ENCODE measurements at regions not wholly inside any gene's neighbourhood (a gene's known extent, or its start where the extent isn't known, plus 50 kb on each side); places are given as distances from the start of the nearest gene placed in this dataset.
A peak's percentile ranks its signal among the peaks of the same experiment; 100 is the strongest.
"Not testable (repeated sequence)": the region's sequence is repeated elsewhere in the genome, so short reads cannot be mapped to it uniquely, and the experiment has no call there.

DNA sequence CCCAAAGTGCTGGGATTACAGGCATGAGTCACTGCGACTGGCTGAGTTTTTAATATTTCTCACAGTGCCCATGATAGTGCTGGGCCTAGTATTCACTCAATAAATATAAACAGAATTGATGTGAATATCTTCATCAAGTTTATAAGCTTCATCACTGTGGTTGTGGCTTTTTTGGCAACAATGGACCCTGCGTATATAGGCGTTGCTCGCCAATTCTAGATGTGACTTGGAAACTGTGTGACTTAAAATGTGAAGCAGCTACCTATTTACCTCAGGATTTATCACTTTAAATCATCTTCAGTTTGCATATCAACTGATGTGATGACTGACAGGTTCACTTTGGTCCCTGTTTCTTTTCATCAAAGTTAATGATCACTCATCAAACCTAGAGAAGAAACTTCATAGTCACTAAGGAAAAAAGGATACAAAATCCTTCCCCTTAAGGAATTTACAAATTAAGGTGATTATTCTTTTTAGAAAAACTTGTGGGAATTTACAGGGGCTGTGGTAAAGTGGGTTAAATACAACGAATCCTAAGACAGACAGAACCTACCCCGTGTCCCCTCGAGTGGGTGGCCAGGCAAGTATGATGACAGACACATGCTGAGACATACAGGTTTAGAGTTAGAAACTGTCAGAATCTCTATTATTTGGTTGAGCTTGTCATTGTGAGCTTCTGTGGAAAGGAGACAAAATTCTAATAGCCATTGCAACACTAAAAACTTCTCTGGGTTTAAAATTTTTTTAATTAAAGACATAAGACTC, 101.3 kb downstream of the AKAP11 start:
- DNase-seq, result no peak

DNA sequence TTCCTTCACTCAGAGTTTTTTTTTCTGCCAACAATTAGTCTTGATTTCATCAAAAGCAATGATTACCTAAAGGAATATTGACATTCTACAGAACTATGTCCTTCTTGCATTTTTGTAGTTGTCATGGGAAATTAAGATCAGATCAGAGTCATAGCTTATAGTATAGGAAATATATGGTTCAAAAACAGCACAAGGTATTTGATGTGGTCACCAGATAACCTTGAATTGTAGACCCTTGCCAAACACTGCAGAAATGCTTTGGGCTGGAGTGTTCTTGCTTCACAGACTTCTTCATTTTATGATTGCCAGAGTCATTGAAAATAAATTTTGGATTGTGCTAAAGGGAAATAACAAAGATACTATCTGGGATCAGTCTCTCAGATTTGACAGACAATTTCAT, 103.7 kb downstream of the AKAP11 start:
- DNase-seq, result no peak

DNA sequence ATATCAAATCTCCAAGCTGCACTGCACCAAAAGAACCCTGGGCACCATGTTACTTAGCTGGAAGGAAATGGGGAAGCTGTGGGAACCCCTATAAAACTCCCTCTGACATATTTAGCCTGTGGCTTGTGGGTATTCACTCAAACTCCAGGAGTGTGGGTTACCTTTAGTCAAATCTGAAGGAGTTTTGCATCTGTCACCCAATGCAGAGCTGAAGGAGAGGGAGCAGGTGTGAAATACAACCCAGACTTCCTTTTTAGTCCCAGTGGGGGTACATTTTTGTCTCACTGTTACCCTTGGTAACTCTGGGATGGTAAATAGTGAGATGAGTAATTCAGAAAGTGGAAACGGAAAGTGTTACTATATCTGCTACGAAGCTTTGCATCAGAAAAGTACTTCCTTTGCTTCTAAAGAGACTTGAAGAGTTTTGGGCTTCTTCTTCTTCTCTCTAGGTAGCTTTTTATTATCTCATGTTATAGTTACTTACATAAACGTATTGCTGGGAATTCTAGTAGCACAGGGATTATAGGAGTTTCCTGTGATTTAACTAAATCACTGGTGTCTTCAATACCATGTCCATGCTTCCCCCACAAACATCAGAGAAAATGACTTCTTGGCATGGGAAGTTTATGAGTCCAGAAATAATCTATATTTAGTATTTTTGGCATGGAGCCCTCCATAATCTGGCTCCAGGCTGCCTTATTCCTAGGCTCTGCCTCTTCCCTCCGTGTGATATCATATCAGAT, 105.9 kb downstream of the AKAP11 start:
- no peak for DNase-seq

DNA sequence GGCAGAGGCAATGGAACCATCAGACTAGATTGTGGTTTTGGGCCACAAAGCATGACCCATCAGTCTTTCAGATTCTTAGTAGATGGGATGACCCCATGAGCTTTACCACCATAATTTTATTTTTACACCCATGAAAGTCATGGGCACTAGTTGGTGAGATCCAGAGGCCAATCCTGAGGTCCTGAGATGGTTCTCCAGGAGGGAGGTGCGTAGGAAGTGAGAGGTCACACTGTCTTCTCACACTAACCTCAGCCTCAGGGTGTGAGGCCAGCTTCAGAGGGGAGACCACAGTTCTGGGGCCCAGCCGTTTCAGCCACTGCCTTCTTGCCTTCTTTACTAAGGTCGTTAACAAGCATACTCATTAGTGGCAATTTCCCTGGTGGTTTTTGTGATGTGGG, 106.4 kb downstream of the AKAP11 start:
- DNase-seq, result no peak

DNA sequence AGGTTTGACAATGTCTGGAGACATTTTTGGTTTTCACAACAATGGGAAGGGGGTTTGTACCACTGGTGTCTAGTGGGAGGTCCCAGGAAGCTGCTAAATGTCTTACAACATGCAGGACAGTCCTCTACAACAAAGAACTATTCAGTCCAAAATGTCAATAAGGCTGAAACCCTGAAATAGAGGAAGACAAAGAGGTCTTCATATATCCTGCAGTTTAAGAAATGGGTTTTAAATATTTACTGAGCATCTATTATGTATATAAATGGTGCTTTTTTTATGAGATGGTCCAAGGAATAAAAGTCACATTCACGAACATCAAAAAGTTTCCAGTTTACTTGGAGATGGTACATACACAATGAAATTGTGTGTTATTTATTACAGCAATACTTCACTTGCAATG, 107.3 kb downstream of the AKAP11 start:
- no peak for DNase-seq

DNA sequence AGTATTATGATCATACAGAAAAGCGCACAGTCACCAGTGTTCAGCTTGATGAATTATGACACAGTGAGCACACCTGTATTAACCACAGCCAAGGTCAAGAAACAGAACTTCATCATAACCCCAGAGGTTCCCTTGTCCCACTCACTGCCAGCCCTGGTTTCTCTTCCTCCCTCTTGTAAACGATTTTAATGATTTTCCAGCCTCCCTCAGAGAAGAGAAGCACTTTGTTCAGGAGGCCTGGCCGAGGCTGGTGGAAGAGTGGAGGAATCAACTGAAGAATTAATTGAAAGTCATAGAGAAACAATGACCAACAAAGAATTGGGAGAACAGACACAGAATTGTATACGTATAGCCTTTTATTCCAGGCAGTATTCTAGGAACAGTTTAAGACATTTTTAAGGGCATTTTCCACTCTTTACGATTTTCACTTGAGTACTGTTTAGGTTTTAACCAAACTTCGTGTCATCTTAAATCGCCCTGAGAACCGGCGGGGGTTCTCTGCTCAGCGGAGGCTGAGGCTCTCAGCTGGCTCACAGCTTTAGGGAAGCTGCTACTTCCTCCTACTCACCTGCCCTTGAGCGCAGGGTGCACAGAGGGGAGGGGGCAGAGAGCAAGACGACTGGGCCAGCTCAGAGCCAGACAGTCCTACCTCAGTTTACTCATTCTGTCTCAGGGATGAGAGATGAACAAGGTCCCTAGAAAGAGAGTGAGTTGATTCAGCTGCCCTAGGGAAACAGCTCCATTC, 108.6 kb downstream of the AKAP11 start:
- no peak for DNase-seq

DNA sequence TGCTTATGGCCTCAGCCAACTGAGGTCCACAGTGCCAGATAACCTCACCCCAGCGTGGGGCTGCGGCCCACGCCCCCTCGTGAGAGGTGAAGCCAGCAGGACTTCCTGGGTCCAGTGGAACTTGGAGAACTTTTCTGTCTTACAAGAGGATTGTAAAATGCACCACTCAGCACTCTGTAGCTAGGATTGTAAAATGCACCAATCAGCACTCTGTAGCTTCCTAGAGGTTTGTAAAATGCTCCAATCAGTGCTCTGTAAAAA, 109.1 kb downstream of the AKAP11 start:
- no peak for DNase-seq

DNA sequence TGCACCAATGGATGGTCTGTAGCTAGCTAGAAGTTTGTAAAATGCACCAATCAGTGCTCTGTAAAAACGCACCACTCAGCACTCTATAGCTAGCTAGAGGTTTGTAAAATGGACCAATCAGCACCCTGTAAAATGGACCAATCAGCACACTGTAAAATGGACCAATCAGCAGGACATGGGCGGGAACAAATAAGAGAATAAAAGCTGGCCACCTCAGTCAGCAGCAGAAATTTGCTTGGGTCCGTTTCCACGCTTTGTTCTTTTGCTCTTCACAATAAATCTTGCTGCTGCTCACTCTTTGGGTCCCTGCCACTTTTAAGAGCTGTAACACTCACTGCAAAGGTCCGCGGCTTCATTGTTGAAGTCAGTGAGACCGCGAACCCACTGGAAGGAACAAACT, 109.5 kb downstream of the AKAP11 start:
- not testable (repeated sequence) for DNase-seq

DNA sequence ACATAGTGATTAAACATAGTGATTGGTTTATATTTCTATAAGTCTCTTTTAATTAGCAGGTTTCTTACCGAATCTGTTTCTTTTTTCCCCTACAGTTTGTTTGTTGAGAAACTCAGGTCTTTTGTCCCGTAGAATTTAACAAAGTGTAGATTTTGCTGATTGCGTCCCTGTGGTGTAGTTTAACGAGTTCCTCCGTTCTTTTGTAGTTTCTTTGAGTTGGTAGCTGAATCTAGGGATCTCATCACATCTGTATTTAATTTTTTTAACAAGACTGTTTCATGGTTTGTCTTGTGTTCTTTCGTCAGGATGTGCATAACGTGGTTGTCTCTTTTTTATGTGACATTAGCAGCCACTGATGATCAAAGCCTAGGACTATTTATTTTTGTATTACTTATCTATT, 111.1 kb downstream of the AKAP11 start:
- no peak for DNase-seq

DNA sequence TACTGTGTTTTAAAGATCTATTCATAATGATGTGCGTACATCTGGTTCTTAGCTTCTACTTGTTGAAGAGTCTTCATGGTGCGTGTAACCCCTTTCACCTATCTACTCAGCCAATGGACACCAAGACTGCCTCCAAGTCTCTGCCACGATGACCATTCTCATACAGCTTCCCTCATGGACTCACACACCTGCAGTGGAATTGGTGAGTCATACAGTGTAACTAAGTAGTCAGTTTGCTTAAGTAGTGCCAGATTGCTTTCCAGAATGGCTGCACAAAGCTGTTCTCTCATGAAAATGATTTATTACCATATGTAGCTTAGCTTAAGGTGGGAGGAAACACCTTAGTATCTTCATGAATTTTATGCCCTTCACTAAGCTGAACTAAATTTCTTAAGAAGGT, 112.3 kb downstream of the AKAP11 start:
- DNase-seq, result no peak

DNA sequence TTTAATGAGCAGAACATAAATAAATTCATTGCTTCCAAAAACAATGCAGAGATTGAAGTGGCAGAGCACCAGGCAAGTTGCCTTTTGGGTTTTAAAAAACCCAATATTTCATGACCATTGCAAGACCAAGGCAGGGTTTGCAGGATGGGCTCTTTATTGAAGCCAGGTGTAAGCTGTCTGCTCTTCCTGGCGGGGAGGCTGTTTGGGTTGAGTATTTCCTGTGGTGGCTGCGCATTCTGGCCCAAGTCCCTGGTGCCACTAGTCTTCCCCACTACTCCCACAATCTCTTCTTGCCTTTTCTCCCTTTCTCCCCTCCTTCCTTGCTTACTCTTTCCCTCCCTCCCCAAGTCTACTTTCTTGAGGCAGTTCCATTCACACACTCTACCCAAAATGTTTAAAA, 116.4 kb downstream of the AKAP11 start:
- no peak for DNase-seq

DNA sequence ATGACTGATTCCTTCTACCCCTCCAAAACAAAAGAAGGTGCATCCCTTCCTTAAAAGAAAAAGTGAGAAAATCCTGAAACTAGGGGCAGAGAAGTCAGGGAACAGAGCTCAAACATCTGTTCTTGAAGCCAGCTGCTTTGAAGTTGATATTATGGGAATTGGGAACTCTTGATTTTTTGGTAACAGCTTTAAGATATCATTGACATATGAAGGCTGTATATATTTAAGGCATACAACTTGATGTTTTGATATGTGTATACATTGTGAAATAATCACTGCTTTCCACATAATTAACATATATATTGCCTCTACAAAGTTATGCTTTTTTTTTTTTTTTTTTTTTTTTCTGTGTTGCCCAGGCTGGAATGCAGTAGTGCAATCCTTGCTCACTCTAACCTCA, 117.1 kb downstream of the AKAP11 start:
- DNase-seq, result no peak

DNA sequence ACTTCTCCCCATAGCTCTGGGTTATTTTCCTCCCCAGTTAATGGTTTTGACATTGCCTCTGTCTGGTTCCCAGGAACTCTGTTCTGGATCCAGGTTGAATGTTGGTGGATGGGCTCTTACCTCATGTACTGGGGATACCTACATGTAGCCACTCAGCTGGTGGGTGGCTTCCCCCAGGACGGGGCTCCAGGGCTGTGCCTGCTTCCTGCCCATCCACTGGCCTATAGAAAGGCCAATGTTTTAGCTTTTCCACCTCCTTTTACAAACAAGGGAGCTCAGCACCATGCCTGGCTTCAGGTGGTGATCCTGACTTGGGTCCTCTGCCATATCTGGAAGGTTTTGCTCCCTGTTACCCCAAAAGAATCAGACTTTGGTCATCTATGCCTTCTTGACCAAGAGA, 120.2 kb downstream of the AKAP11 start:
- no peak for DNase-seq

DNA sequence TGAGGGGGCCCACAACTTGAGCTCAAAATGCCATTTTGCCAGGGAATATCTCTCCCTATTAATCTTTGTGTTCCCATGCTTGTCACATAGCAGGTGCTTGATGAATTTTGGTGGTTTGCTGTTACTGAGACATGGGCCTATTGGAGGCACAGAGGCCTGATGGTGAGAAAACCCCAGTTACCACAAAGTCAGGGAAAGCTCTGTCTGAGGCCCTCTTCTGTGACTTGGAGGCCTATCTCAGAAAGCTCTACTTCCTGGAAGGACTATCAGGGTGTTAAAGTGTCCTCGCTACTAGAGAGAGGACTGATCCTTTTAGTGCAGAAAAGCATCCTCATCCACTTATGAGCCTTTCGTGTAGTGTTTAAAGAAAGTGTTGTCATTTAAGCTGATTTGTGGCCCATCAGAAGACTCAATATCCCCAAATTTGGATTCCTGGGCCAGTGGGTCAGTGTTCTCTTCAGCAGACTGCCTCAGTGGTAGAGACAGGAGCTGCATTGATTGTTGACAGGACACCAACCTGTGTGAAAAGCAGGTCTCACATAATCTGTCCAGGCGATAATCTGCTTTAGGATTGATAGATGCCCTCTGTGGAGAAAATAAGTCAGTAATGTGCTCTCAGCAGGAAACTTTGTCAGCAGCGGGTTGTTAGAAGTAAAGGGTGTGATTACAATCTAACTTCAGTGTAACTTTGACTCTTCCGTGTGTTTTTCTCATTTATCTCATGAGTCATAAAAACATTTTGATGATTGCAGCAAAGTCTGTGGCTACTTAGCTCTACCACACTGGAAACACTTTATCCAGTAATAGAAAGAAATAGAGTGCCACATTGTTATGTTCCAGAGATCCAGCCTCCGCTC, 121.0 kb downstream of the AKAP11 start:
- DNase-seq, result no peak

DNA sequence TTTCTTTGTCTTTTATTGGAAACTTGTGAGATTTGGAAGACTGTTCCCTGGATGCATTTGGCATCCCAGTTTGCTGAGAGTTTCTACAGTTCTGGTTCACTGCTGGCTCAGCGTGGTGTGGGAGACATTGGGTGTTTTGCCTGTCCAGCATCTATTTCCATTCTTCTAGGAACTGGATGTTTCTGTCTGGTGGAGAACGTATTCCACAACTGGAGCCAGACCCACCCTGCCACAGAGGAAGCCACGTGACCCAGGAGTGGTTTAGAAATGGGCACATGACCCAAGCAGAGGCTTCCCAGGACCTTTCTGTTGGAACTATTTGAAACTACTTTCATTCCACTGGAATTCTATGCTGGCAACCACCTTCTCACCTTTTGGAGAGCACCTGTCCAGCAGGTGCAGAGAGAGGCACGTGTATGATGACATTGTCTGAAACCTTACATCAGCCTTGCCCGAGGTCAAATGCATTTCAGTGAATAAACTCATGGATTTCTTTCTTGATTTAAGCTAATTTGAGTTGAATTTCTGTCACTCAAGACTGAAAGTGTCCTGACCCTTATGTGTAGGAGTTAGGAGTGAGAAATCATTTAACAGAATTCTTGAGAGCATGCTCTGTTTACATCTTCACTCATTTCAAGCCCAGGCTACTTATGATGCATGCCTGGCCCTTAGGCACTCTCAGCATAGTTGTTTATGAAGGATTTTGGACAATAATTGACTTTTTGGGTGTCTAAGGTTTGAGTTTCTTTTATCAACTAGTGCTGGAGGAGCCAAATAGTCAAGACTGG, 121.8 kb downstream of the AKAP11 start:
- no peak for DNase-seq

DNA sequence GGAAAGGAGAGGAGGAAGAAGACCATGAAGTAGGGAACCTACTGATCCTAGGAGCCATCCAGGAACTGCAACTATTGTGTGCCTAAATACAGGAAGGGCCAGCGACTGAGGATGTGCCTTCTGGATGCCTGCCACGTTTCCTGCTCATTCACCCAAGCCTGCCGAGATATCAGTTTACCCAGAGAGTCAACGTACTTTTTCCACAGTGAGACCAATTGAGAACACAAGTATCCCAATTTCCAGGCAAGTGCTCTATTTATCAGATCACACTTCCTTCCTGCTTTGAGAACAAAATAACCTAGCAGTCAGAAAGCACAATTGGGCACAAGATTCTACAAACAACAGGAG, 122.4 kb downstream of the AKAP11 start:
- DNase-seq, result peak; percentile 5

DNA sequence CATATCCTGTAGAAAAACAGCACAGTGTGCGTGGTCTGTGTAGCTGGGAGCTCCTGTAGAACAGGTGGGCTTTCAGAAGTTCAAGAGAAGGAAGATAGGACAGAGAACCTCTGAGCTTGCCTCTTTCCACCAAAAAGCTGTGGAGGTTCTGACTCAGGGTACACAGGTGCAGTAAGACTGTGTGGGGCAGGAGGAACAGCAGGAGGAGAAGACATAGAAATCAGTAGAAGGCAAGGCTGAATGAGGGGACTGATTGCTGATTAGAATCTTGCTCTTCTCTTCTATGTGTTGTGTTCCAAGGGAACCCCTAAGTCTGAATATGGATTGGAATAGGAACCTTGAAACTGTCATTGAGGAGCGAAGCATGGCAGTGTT, 122.7 kb downstream of the AKAP11 start:
- no peak for DNase-seq

DNA sequence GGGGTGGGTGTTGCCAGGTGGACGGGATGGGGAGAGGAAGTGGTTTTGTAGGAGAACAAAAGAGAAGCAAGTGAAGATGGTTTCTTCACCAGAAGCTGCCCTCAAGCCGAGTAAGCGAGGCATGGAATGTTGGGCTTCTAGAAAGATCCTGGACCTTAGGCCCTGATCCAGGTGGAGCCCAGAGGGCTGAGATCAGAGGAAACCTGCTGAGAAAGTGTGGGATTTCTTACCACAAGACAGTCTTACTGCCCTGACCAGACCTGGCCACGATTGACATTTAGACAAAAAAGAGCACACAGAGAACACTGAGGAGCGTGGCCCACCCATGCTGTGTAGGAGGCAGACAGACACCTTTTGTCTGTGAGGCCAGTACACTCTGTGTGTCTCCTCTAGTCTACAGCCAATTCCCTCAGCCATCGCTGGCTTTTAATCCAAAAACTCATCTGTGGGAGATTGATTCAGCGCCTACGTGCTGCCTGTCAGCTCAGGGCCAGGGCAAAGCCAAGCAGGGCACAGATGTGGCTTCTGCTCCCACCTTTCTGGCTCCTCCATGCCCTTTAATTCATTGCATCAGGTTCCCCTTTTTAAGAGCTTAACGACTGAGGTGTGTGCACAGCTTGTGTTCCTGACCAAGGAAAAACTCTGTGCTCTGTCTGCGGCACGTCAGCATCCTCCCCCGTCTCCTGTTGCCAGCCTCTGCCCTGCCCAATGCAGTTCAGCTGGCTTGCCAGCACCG, 123.3 kb downstream of the AKAP11 start:
- DNase-seq, result no peak

DNA sequence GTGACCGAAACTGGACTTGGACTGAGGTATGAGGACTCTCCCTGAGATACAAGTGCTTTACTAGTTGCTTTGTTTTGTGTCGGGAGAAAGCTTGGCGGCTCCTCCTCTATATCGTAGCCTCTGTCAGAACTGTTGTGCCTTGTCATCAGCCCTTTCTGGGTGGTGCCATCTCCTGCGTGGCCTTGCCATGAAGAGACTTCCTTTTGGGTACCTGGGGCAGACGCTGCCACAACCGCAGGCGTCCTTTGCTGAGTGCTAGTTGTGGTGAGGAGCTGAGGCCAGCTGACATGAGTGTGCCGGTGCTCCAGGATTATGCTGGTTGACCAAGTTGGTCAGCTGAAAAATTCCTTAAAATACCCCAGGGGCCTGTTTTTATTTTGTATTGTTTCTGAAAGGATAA, 124.5 kb downstream of the AKAP11 start:
- no peak for DNase-seq

DNA sequence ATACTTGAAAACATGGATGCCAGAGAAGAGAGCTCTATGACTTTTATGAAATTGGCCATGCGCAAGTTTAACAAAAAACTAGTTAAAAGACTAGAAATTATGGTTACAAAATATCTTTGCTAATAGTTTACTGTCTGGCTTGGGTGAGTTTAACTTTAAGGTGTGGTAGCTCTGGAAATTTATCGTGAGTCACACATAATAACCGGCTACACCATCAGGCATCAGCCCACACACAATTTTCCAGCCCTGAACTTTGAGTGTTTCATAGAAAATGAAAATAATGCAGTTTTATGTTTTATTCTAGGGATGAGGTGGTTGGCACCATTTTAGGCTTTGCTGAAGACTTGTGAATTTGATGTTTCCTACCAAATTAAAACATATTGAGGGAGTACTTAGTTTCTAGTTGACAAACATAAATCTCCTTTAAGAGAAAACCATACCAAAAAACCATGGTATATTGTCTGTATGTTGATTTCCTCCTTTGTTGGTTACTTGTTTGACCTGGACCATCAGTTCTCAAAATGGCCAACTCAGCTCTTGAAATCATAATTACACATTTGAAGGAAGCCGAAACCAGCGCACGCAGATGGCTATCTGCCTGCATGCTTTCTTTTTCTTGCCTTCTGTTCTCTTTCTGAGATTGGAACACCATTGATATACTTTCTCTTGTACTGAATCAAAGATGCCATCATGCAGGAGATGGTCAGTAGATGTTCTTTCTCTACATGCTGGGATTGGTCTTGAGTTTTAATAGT, 125.1 kb downstream of the AKAP11 start:
- no peak for DNase-seq

DNA sequence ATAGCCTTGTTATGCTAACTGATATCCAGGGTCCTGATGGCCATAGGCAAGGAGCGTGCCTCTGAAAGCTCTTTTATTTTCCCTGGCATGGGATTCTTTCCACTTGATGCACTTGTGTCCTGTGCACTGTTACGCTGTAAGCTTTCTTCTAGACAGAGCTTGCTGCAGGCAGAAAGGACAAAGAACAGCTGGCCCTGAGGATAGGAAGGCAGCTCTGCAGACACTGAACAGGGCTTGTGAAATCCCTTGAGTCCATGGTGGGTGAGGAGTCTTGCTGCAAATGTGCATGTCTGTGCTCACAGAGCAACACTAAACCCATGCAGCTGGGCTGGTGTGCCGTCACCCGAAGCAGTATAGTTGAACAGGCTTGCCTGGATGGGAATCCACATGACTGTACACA, 126.6 kb downstream of the AKAP11 start:
- DNase-seq, result no peak
